HG02623 (cell line): ENCODE measurements at regions not wholly inside any gene's neighbourhood (a gene's known extent, or its start where the extent isn't known, plus 50 kb on each side); places are given as distances from the start of the nearest gene placed in this dataset.
A peak's percentile ranks its signal among the peaks of the same experiment; 100 is the strongest.
"Not testable (repeated sequence)": the region's sequence is repeated elsewhere in the genome, so short reads cannot be mapped to it uniquely, and the experiment has no call there.

Source experiments
- ATAC-seq: cut with Tn5 transposase; IDR thresholded peaks from one replicate; pipeline ENCODE4 v1.9.1; 2021; ENCODE audit warnings: moderate library complexity; ENCODE audit not compliant: unreplicated experiment

DNA sequence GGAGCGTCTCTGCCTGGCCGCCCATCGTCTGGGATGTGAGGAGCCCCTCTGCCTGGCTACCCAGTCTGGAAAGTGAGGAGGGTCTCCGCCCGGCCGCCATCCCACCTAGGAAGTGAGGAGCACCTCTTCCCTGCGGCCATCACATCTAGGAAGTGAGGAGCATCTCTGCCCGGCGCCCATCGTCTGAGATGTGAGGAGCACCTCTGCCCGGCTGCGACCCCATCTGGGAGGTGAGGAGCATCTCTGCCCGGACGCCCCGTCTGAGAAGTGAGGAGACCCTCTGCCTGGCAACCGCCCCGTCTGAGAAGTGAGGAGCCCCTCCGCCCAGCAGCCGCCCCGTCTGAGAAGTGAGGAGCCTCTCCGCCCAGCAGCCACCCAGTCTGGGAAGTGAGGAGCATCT, 84.5 kb downstream of the IDS start:
- ATAC-seq: not testable (repeated sequence)

DNA sequence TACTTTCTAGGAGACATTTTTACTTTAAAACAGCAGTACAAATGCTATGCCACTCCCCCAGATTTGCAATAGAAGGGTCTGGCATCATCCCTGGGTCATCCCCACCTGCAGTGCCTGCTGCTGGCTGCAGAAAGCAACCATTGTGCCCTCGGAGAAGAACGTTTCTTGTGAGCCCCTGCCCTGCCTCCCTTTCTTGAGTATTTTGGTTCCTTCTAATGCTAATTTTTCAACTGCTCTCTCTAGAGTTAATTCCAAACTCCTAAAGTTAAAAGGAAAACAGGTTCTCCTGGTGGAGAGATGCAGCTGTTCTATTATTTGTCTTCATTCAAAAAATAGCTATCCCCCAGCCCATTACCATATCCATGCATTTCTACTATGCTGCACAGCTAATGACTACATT, 107.1 kb downstream of the IDS start:
- no peak for ATAC-seq

DNA sequence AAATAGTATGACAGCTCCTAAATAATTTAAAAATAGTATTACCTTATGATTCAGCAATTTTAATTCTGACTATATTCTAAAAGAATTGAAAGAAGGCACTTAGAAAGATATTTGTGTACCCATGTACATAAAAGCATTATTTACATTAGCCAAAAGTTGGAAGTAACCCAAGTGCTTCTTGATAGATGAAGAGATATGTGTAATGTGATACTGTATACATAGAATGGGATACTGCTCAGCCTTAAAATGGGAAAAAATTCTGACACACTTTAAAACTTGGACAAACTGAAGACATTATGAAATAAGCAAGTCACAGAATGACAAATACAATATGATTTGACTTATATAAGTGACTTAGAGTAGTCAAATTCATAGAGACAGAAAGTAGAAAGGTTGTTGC, 112.2 kb downstream of the IDS start:
- no peak for ATAC-seq

DNA sequence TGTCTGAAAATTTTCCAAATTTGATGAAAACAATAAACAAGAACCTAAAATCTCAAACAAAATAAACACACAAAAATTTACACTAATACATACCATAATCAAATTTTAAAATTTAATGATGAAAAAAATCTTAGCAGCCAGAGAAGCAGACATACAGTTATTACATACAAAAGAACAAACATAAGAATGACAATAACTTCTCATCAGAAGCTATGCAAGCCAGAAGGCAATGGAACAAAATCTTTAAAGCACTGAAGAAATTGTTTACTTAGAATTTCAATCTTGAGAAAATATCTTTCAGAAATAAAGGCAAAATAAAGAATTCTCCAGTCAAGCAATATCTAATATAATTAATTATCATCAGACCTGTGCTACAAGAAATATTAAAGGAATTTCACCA, 121.3 kb downstream of the IDS start:
- ATAC-seq: no peak

DNA sequence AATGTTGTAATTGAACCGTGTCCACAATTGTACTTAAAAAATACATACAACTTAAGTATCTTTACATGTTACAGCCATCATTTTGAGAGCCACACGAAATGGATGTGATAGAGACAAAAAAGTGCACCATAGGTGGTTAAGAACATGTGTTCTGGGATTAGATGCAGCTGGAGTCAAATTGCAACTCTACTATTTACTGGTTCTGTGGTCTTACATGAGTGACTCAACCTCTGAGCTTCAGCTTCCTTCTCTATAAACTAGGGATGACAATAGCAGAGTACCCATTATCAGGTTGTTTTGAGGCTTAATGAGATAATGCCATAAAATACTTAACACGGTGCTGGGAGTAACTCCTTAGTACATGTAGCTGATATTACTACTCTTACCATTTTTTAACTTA, 130.4 kb downstream of the IDS start:
- no peak for ATAC-seq

DNA sequence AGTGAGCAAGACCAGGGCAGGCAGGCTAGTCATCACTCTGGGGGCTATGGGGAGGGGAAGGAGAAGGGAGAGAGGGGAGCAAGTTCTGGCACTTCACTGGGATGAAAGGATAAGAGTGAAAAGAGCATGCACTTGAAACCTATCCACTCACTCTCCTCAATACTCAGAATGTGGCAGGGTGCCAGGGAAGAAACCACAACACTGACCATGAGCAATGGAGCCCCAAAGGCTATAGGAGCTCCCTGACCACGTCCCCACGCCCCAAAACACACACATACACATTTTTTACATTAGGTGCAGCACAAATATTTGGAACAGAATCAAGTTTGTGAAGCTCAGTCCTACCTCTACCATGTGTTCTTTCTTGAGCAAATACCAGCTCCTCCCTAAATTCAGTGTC, 132.2 kb downstream of the IDS start:
- no peak for ATAC-seq

DNA sequence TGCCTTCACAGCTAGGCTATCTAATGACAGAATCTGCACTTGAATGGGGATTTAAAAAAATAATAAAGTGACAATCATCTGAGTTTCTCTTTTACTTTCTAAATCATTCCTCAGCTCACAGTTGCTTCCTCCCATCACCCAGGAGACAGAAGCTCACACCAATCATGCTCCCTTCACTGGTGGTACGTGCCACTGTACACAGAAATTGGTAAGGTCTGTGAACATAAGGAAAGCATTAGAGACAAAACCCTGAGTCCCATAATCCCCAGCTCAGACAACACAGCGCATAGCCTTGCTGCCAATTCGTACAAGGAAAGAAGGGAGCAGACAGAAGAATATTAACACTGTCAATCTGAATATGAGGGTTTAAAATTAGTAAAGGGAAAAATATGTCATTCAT, 133.1 kb downstream of the IDS start:
- no peak for ATAC-seq

DNA sequence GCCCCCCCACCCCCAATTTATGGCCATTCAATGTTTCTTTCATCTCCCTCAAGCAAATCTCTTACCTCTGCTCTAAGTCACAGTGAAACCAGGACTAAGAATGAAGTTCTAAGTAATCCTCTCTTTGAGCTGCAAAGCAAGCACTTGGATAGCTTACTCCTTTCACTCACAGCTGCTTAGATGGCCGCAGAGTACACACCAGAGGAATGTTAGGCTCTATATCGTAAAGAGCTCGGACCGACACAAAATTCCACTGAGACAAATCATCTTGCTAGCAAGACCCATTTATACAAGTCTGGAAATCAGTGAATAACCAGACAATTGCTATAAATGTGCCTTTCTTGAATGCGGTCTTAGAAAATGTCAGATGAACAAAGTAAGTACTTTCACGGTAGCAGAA, 135.0 kb downstream of the IDS start:
- ATAC-seq: no peak

DNA sequence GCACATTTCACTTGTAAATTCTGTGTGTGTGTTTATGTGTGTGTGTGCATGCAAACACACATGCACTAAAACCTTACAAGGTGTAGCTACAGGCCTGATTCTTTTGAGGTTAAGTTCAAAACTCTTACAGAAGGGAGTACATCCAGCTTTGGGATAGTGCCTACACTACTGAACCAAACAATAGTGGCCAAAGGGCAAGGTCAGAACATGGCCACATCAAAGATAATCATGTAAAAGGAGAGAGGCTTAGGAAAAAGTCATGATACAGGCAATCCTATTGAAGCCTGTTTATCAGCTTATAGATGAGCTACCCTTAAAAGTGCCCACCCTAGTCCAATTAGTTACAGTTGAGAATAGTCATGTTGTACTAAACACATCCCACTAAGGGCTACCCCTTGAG, 139.6 kb downstream of the IDS start:
- ATAC-seq: no peak

DNA sequence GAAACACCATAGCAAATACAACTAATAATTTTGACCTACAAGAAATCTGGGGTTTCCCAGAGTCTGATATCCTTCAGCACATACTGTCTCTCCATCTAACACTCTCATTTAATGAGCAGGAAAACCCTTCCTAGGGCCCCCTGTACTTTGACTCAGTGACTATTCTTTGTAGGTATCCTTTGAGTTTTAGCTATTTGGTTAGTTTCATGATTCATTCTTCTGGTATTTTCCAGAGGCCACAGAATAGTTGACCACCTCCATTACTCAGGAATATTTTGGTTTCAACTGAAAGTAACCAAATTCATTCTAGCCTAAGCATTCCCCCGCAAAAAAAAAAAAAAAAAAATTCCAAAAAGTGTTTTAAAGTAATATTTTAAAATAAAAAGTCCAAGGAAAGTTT, 140.0 kb downstream of the IDS start:
- ATAC-seq: no peak

DNA sequence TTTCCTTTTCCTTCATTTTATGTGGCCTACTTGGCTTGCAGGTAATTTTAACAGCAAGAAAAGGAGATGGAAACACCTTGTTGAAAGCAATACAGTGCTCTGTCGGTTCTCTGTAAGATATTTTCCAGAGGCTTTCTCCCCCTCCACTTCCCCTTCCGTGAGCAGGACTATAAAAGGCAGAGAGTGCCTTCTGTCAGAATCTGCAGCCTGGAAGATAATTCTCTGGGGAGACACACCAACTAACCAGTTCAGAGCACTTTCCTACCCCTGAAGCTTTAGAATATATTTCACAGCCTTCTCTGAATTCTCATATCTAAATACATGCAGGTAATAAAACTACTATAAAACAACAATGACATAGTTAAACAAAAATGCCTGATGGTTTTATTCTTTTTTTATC, 141.1 kb downstream of the IDS start:
- ATAC-seq: no peak

DNA sequence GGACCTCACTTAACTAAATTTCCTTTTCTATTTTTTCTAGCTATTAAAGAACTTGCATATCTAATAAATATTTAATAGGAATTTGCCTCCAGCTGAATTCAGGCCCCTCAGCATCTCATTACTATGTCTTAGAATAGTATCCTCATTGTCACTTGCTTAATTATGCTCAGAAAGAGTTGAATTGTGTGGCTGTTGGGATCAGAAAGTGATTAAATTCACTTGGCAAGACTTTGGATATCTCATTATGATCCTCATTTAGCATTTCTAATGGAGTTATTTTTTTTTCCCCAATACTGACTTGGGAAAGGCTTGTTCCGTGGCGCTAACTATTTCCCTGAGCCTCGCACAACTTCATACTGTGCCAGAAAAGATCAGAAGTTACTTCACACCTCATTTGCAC, 158.8 kb downstream of the IDS start:
- ATAC-seq: no peak

DNA sequence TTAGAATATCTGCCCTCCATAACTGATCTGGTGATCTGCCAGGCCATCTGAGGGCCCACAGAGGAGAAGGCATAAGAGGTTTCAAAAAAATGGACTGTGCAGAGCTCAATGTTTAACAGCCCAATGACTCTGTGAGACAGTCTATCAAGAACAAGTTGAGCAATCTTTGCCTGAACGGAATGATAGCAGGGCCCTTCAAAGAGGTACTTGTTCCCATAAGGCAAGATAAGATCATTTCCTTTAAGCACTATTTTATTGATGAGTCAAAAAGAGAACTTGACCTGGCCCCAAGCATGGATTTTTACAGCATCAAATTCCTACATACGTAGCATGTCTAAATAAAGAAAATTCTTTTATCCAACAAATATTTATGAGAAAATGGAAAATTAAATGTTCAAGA, 182.8 kb downstream of the IDS start:
- no peak for ATAC-seq

DNA sequence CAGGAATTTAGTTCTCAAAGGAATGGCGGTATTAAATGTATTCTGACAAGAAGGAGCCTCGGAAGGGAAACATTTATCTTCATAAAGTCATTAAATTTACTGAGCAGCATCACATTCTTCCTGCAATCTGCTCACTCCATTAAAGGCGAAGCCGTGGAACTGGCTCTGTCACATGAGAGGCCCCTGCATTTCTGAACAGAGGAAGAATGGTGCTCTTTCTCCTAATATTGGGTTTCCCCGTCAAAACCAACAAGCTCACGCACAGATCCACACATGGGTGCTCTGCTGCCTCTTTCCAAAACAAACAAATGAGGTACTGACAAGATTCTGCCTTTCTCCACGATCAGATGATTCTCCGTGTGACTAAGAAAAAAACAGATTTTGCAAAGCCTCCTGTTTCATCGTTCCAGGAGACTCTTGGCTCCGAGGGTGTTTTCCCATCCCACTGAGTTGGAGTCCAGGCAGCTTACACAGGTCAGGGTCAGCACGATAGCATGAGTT, 191.2 kb downstream of the IDS start:
- no peak for ATAC-seq

DNA sequence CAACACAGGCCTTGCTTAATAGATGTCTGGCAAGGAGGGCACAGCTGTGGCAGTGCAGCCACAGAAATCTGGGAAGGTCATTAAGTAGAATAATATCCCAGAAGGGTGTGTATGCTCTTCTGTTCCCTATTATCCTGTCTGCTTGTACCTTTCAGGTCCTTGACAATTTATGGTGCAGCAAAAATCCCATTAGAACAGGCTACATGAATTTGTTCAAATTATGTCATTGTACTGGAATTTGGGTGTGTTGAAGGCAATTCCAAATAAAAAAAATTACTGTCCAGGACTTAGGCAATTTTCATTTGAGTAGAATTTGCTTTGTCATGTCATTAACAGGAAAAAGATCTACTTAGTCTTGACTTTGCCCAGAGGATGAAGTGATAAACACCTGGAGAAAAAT, 192.1 kb downstream of the IDS start:
- ATAC-seq: no peak

DNA sequence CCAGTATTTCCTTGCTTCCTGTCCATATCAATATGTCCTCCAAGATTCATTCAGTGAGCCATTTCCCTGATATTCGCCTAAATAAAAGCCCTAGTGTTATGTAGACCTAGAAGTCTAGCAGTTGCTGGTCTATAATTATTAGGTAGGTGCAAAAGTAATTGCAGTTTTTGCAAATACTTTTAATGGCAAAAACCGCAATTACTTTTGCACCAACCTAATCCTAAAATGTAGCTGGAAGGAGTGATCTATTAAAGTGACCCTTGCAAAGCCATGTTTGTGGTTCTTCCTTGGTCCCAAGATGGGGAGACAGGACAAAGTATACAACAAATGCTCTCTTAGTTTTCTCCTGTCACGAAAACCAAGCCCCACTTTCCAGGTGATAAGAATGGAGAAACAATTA, 193.0 kb downstream of the IDS start:
- ATAC-seq: no peak

DNA sequence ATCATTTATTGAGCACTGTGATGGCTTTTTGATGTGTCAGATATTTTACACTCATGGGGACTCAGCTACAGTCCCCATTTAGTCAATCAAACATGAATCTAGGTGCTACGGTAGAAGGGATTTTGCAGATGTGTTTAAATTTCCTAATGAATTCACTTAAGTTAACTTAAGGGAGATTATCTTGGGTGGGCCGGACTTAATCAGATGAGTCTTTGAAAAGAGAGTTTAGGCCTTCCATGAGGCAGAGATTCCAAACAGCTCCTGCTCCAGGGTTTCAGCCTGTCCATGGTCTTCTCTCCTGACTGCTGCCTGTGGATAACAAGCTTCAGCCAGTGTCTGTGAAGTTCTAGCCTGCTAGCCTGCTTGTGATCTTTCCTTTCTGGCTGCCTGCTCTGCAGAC, 202.4 kb downstream of the IDS start:
- no peak for ATAC-seq

DNA sequence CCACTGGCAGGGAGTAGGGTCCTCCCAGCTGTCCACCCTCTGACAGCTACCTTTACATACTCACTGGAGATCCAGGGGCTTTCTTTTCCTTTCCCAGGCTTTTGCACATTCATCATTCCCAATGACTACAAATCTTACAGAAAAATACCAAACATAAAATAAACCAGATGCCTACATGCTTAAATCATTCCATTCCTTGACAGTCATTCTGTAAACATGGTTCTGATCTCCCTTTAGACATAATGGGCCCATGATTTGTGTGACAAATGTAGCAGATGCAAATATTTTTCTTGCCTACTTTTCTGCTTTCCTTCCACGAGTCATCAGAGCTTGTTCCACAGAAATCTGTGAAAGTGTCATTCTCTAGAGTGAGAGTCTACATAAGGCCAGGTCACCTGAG, 207.0 kb downstream of the IDS start:
- ATAC-seq: no peak

DNA sequence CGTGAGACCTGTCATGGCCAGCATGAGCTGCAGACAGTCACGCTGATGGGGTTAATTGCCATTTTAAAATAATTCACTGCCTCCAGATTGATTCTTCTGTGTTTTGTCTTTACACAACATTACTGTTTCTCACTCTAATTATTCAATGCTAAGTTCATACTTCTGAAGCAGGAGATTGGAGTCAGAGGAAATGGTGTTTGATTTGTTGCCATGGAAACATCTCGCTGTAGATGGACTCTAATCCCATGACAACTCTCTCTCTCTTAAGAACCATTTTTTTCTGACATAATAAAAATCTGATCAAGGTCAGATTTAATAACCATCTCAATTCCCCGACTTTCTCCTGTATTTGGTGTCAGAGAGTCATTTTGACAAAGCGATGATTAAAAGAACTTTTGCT, 209.0 kb downstream of the IDS start:
- no peak for ATAC-seq

DNA sequence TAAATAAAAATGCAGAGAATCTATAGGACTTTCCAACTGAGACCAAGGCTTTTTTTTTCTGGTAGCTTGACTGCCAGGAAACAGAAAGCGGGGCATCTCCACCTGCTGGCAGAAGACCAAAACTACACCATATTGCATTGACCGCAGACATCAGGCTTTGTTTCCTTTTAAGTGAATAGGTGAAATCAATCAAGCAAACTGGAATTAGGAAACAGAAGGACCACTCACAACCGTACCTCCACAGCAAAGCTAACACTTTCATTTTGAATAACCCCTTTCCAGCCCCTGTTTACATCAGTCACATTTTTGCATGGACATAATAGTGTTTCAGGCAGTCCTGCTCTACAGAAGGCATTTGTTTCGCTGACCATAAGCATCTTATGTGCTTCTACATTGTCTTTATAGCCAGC, 218.2 kb downstream of the IDS start:
- peak; percentile 68 for ATAC-seq

DNA sequence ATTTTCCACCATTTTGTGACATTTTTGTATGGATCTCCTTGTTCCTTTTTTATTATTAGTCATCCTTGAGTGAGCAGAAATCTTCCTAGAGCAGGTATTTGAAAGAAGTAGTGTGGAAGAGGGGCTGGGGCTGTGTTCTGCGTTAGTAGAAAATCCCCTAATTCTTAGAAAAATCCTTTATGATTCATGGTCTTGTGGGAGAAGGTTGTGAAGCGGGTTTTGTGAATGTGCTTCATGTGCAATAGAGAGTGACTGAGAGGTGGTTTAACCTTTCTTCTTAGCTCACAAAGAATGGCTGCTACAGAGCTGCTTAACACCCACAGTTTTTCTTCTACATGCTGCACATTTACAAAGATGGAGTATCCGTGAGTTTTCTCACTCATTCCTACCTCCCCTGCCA, 220.5 kb downstream of the IDS start:
- ATAC-seq: no peak

DNA sequence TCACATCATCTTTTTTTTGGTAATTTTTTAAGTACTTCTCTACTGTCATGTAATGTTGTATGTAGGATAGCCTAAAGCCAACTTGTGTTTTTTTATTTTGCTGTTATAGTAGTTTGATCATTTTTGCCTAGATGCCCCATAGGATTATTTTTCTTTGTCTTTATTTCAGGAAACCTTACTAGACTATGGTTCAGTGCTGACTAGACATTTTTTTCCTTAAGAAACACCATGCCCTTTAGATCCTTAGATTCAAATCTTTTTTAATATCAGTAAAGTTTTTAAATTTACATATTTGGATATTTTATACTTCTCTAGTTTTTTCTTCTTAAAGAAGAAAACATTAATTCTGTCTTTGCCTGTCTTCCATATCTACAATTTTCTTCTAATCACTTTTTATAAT, 221.3 kb downstream of the IDS start:
- no peak for ATAC-seq

DNA sequence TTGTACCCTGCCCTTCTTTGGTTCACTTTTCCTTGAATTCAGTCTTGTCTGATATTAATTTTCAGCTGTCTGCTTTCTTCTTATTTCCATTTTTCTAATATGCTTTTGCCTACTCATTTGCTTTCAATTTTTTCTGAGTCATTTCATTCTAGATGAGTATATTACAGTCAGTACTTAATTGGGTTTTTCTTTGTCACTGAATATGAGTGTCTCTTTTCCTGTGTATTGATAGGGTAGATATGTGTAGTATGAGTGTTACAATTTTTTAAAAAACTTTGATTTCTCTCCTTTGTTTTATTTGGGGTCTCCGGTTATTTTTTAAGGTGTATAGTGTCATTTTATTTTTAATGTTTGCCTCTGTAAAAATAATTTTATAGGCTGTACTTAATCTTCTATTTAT, 222.2 kb downstream of the IDS start:
- no peak for ATAC-seq

DNA sequence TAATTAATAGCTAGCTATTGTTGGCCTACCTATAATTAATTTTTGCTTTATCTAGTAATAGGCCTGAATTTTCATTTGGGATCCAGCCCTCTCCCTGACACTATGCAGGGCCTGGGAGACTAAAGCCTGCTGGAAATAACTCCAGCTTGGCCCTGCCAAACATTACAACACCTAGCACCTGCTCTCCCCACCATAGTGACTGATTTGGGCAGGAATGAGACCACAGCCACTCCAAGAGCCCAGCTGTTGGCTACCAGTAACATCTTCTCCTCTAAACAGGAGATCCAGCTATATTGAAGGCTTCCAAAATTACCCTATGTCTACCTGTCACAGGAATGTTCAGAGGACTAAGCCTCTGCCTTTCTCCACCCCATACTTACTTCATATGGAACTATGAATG, 225.1 kb downstream of the IDS start:
- no peak for ATAC-seq
